ENCODE measurements at regions not wholly inside any gene's neighbourhood (a gene's known extent, or its start where the extent isn't known, plus 50 kb on each side); places are given as distances from the start of the nearest gene placed in this dataset.

DNA sequence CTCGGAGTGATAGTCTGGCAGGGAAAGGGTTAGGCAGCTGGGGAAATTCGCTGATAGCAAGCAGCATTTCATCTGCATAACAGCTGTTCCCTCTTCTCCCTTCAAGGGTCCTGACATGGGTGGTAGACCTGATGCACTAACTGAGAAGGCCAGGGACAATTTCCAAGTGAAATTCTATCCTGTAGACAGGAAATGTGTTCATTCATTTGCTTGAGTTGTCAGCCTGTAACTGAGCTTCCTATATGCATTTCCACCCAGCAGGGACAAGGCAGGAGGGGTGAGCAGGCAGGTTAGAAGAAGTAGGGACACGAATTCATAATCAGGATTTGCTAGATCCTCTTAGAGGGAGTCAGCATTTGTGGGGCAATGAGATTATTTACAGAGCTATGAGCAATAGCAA, 154.3 kb upstream of the NCAM1 start:
- TF ChIP-seq, protein P1, sequence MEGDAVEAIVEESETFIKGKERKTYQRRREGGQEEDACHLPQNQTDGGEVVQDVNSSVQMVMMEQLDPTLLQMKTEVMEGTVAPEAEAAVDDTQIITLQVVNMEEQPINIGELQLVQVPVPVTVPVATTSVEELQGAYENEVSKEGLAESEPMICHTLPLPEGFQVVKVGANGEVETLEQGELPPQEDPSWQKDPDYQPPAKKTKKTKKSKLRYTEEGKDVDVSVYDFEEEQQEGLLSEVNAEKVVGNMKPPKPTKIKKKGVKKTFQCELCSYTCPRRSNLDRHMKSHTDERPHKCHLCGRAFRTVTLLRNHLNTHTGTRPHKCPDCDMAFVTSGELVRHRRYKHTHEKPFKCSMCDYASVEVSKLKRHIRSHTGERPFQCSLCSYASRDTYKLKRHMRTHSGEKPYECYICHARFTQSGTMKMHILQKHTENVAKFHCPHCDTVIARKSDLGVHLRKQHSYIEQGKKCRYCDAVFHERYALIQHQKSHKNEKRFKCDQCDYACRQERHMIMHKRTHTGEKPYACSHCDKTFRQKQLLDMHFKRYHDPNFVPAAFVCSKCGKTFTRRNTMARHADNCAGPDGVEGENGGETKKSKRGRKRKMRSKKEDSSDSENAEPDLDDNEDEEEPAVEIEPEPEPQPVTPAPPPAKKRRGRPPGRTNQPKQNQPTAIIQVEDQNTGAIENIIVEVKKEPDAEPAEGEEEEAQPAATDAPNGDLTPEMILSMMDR (IDR thresholded peaks at IDR 0.05; ENCODE audit: low read depth, low read length, poor library complexity, severe bottlenecking), result no peak
- no peak for TF ChIP-seq EZH2phosphoT487 (IDR thresholded peaks at IDR 0.05; ENCODE audit: borderline replicate concordance, low read length)

All from DOHH2 (cell line).